NCI-H69 (cell line): ENCODE measurements at regions not wholly inside any gene's neighbourhood (a gene's known extent, or its start where the extent isn't known, plus 50 kb on each side); places are given as distances from the start of the nearest gene placed in this dataset.

Experiments
- DNase-seq: peaks from one replicate; lab custom pipeline; 2025; lab: John Stamatoyannopoulos, UW

GRCh38 chr13:72456486-72456885 lies 270.9 kb downstream of the MZT1 start:
- DNase-seq = no peak

GRCh38 chr13:72453161-72453560 lies 274.3 kb downstream of the MZT1 start:
- DNase-seq = no peak

- no peak for DNase-seq
Measured at GRCh38 chr13:72448082-72448481, 279.3 kb downstream of the MZT1 start.

- no peak for DNase-seq
Measured at GRCh38 chr13:72444999-72445398, 282.4 kb downstream of the MZT1 start.

DNA sequence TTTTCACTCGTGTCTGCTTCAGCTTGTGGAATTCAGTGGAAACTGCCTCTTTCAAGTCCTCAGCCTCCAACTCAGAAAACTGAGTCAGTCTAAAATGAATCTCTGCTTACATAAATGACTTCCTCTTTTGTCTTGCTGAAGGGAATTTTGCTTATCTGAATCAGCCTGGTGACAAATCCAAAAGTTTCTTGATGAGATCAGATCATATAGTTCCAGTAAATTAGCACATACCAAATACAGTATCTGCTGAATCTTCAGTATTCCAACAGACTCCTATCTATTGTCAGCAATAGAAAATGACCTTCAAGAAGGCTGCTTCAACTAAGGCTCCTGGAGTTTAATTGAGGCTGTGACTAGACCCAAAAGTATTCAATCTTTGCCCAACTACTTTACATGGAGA lies 290.0 kb downstream of the MZT1 start:
- no peak for DNase-seq

DNA sequence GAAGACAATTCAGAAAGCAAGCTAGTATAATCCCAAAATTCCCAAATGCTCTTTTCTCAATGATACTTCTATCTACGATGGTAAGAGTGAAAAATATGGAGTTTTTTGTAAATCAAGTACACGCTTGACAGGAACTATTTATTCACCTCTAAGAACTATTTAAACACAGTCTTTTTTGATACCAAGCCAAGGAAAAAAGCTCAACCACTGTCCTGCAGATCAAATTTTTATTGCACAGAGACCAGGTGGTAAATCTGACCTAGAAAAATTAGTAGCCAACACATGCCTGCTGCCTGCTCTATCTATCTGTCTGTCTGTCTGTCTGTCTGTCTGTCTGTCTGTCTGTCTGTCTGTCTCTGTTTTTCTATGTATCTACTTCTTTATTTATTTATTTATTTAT lies 292.2 kb downstream of the MZT1 start:
- no peak for DNase-seq

GRCh38 chr13:72431981-72432682 lies 295.3 kb downstream of the MZT1 start:
- peak; percentile 67 for DNase-seq

GRCh38 chr13:72430923-72431322 lies 296.5 kb downstream of the MZT1 start:
- no peak for DNase-seq

DNA sequence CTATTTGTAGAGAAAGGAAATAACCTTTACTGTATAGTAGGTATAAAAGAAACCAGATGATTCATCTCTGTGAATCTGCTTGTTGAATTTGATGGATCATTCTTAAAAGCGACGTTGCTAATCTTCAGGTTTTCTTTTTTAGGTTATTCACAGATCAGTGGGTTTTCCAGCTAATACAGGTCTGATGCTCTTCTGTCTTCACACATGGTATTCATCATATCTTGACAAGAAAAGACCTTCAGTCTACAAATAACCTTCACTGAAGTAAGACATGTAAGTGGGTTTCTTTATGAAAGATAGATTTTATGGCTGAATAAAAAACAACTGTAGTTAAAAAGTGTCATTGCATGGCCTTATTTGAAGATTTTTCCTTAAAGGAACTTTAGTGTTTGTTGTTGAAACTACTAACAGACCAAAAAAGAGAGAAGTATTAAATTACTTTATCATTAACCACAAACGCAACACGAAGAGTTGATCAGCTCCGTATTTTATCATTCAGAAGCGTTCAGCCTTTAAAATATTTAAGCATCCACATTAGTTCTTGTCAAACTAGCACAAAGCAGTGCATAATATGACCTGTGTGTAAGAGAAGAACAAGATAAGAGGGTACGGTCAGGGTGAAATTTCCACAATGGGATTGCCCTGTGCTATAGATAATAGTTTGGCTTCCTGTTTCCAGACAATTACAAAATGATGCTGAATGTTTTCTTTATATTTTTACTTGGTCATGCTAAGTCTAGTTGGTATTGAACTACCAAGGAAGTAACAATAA lies 299.5 kb downstream of the MZT1 start:
- DNase-seq = no peak

DNA sequence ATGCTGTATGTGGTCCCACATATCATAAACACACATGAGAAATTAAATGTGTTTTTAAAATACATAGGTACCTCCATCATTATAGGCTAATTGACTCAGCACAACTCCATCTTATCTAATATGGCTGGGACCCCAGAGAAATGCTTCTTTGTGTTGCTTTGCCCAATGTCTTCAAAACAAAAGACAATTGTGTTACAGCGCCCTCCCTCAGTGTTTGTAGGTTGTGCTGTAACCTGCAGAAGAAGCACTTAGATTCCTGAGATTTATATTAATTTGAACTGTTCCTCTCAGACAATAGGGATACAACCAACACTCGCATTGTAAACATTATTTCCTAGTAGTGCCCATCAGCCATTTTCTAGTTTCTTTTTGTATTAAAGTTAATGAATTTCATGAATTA lies 303.4 kb downstream of the MZT1 start:
- no peak for DNase-seq

DNA sequence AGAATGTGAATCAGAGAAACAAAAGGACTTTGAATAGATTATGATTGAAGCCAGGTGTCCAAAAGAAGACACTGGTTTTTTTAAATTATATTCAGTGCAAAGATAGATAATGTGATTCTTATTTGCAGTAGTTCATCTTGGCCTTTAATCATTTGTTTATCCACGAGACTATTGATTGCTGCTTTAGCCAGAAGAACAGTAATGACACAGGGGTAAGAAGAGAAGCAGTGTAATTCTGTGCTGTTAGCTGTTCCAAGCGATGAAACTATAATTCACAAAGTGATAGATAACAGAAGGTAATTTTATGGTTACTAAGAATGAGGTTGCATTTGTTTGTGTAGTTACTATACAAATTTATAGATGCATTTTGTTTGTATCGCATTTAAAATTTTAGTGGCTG lies 311.6 kb downstream of the MZT1 start:
- DNase-seq = no peak

DNA sequence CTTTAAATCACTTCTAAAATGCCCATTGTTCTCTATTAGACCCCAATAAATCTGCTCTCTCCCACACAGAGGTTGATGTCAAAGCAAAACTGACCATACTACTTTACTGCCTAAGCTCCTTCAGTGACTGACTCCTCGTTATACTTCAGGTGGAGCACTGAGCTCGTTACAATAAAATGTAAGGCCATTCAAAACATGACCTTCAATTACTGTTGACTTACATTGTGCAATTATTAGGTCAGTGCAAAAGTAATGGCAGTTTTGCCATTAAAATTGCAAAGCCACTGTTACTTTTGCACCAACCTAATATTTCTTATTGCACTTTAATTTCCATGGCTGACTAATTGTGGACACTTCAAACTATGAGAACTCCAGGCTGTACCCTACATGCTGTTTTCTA lies 314.9 kb downstream of the MZT1 start:
- no peak for DNase-seq

- DNase-seq = no peak
Measured at GRCh38 chr13:72405441-72405840, 322.0 kb downstream of the MZT1 start.

DNA sequence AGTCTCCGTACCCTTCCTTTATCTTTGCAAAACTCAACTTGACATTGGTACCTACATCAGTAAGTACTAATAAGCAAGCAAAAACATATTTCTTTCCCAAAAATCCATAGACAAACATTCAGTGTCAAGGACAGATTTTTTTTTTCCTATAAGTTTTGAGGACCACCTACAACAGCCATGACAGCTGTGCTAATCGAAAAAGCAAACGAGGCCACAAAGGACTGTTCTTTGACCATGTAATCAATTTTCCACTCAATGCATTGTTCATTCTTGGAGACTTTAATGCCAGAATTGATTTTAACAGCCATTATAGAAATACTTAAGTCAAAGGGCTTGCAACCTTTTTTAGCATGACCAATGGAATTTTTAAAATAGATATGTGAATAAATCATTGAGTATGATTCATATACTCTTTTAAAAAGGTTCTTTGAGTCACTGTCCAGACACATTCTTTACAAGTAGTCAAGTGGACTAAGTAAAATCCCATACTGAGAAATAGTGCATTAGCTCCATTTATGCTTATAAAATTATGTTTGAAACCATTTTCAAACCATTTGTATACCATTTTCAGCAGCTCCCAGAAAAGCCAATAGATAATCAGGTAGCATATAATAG lies 323.9 kb downstream of the MZT1 start:
- DNase-seq = no peak

- DNase-seq = no peak
Measured at GRCh38 chr13:72400856-72401255, 326.6 kb downstream of the MZT1 start.

DNA sequence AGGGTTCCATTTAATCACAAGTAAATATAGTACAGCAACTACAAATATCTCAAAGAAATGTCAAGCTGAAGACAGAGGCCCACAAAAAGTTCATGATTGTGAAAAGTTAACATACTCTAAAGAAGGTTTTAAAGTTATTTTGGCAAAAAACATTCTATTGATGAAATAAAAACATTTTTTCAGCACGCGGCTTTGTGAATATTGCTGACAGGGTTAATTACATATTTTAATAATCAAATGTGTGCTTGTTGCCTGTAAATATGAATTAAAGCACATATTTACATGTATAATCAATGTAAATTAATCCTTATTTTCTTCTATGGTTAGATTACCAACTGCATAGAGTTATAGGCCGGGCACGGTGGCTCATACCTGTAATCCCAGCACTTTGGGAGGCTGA lies 328.1 kb downstream of the MZT1 start:
- DNase-seq = no peak

DNA sequence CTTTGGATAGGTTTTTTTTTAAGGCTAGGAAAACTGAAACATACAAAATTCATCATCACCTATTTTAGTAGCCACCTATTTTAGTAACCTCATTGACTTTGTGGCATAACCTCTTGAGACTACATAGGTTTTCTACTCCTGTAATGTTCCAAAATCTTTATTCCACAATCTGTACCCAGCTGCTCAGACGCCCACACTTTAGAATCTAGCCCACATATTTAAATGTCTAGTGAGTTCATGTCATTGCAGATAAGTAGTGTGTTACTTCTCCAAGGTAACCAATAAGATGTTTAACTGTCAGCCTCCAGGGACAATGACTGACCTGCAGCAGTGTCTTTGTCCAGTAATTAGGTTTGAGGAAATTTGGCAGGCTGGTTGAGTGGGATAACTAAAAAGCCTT lies 330.2 kb downstream of the MZT1 start:
- DNase-seq = peak; percentile 49

DNA sequence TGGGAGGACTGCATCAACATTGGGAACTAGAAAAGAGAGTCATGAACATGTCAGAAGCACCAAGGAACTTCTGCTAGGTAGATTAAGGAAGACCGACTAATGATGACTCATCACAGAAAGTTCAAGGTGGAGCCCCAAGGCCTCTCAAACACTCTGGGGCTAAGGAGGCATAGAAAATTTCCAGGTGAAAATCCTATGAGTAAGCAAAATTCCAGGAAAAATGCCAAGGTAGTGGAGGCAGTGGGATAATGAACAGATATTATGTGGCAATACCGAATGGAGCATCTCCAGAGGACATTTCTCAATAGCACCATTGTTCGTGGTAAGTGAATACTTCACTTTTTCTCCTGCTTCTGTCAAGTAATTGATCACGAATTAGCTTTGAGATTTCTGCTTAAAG lies 336.5 kb downstream of the MZT1 start:
- DNase-seq = no peak

GRCh38 chr13:72386138-72386684 lies 341.2 kb downstream of the MZT1 start:
- no peak for DNase-seq

- no peak for DNase-seq
Measured at GRCh38 chr13:72384879-72385278, 342.6 kb downstream of the MZT1 start.

GRCh38 chr13:72384186-72384823 lies 343.1 kb downstream of the MZT1 start:
- no peak for DNase-seq

DNA sequence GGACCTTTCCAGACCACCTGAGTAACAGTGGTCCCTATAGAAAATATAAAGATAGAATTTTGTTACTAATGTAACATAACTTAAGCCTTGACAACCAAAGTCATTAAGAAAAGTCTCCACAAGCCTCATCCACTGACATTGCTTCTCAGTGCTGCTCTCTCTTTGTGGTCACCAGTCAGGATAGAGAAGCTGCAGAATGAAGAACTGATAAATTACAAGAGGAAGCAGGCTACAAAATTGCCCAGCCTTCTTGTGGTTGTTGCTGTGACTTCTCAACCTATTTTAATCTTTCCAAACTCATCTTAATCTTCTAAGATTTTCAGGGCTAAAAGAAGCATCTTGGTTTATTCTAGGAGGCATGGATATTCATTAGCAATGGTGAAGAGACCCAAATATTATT lies 343.8 kb downstream of the MZT1 start:
- DNase-seq = no peak

DNA sequence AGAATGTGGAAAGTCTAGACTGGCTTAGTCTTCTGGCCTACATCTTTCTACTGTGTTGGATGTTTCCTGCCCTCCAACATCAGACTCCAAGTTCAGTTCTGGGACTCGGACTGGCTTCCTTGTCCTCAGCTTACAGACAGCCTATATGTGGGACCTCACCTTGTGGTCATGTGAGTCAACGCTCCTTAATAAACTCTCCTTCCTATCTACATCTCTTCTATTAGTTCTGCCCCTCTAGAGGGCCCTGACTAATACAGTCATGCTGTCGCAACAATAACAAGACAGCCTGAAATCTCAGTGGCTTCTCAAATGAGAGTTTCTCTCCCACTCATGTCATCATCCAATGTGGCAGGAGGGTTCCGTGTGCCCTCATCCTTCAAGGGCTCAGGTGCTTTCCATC lies 347.8 kb downstream of the MZT1 start:
- DNase-seq = no peak
